NCI-H774 (cell line): ENCODE measurements at regions not wholly inside any gene's neighbourhood (a gene's known extent, or its start where the extent isn't known, plus 50 kb on each side); places are given as distances from the start of the nearest gene placed in this dataset.
"Not testable (repeated sequence)": the region's sequence is repeated elsewhere in the genome, so short reads cannot be mapped to it uniquely, and the experiment has no call there.

Experiments
- DNase-seq: peaks from one replicate; lab custom pipeline; 2025; lab: John Stamatoyannopoulos, UW

- DNase-seq = no peak
Measured at GRCh38 chr13:73336773-73337172, 278.0 kb downstream of the KLF5 start.

- no peak for DNase-seq
Measured at GRCh38 chr13:73335944-73336343, 277.1 kb downstream of the KLF5 start.

GRCh38 chr13:73335210-73335609 lies 276.4 kb downstream of the KLF5 start:
- no peak for DNase-seq

GRCh38 chr13:73334445-73334844 lies 275.6 kb downstream of the KLF5 start:
- DNase-seq = no peak

GRCh38 chr13:73331556-73331955 lies 272.8 kb downstream of the KLF5 start:
- DNase-seq = no peak

DNA sequence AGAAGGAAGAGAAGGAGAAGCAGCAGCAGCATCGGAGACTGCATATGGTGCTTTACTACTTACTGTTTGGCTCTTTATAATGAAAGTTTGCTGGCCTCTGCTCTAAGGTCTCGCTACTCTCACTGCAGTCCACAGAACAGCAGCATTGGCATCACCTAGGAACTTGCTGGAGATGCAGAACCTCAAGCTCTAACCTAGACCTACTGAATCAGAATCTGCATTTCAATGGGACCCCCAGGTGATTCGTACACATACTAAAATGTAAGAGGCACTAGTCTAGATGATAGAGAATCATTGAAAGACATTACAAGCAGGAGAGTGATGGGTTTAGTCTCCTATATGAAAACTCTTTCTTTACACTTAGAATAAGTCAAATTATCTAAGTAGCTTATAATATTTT lies 270.6 kb downstream of the KLF5 start:
- no peak for DNase-seq

DNA sequence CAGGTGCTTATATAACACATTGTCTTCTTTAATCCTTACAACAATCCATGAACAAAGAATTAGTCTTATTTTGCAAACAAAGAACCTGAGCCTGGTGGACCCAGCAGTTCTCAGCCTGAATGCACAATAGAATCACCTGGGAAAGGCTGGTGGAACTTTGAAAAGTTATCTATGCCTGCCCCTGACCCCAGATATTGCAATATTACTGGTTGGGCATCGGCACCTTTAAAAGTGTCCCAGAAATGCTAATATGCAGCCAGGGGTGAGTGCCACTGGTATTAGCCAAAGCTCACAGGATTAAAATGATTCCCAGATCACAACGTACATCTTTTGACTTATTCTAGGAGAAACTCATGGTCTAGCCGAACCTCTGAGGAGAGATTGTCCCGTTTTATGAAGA lies 268.8 kb downstream of the KLF5 start:
- no peak for DNase-seq

DNA sequence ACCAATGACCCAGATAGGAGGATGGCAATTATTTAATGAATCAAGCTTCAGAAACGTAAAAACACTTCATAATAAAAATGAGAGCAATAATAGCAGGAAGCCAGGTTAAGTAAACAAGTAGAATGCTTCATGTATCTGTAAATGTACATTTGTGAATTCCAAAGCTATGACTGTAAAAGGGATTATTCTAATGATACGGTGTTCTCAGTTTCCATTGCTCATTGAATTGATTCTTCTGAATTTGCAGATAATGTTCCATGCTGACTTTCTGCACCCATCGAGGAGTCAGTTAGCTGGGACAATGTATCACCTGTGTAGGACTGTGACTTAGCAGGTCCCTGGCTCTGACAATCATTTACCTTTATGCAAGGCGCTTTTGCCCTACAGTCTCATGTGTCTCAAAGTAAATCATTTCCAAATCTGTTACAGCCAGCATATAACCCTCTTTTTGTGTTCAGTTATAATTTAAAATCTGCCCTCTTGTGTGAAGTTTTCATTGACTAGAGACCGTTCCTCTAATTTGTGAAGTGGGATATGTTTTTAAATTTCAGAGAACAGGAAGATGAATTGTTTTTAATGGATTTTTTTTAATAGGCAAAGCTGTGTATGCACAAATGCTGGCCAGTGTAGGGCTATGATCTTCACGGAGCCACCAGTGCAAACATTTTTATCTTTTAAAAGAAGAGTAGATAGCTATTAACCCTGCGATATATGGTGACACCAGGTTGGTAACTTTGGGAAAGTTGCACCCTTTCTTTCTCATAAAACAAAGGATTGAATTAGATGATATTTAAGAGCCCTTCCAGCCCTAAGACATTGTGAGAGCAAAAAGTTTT lies 267.1 kb downstream of the KLF5 start:
- DNase-seq = no peak

GRCh38 chr13:73324842-73325722 lies 266.3 kb downstream of the KLF5 start:
- DNase-seq = no peak

DNA sequence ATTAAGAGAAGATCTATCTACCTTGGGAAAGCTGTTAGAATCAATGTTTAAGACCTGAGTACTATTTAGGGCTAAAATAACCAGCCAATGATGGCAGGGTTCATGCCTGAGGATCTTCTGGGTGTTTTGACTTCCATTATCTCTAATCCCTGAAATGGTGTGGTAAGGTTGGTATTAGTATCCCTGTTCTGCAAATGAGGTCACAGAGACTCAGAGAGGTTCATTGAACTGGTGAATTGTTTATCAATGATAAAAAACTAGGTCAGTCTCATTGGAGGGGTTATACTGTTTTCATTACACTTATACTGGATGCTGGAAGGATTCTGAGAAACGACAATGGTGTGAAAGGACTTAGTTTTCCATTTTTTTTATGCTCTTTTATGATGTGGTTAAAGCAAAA lies 264.8 kb downstream of the KLF5 start:
- no peak for DNase-seq

DNA sequence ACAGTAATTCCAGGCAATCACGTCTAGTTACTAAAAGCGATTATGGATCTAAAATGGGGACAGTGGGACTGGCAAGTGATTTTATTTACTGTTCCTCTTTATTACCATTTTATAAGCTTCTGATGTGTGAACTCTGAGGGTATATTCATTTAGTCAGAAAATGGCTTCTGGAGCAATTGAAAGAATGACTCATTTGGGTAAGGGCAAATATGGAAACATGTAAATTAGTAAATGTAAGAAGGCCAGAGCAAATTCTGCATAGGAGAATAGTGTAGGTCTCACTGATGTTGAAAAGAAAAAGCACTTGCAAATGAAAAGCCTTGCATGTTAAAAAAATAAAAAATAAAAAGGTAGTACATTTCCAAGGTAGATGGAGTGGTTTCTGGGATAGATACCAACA lies 262.2 kb downstream of the KLF5 start:
- no peak for DNase-seq

GRCh38 chr13:73317140-73317539 lies 258.3 kb downstream of the KLF5 start:
- no peak for DNase-seq

DNA sequence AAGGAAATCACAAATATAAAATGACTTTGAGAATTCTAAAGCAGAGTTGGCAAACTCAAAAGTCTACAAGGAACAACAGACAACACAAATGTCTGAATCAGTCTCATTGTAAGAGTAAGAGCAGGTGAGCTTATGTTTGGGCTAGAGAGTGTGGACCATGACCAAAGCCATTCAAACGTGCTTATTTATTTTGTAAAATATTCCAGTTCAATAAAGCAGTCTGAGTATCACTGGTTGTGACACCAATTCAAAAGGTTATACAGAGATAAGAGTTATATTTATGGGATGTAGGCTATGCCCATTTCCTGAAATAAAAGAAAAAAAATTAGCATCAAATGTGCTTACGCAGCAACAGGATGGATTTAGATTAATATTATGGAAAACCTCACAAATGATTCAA lies 251.6 kb downstream of the KLF5 start:
- no peak for DNase-seq

GRCh38 chr13:73307481-73307880 lies 248.7 kb downstream of the KLF5 start:
- DNase-seq = no peak

DNA sequence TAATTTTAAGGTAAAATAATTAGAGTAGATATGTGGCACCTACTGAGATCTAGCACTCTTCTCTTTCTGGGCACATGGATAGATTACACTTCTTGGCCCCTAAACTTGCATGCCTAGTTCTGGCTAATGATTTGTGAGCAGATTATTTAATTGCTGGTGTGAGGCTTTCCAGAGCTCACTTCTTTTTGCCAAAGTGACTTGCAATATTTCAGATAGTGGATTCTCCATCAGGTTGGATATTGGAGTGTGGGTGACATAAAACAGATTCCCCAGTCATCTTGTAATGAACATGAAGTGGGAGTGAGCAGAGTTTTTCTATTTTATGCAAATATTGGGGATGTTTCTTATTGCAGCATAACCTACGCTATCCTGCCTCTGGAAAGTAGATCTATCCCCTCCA lies 247.9 kb downstream of the KLF5 start:
- no peak for DNase-seq

- DNase-seq = no peak
Measured at GRCh38 chr13:73304442-73304841, 245.6 kb downstream of the KLF5 start.

GRCh38 chr13:73303851-73304250 lies 245.0 kb downstream of the KLF5 start:
- no peak for DNase-seq

DNA sequence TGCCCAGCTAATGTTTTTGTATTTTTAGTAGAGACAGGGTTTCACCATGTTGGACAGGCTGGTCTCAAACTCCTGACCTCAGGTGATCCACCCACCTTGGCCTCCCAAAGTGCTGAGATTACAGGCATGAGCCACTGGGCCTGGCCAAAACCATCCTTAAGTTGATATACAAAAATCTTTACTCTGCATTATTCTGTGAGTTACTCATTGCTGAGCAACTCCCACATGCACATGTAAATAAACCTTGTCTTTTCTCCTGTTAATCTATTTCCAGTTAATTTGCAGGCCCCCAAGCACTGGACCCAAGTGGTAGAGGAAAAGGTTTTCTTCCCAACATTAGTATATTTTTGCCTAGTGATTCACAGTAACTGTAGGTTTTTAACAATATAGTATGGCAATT lies 242.8 kb downstream of the KLF5 start:
- not testable (repeated sequence) for DNase-seq

DNA sequence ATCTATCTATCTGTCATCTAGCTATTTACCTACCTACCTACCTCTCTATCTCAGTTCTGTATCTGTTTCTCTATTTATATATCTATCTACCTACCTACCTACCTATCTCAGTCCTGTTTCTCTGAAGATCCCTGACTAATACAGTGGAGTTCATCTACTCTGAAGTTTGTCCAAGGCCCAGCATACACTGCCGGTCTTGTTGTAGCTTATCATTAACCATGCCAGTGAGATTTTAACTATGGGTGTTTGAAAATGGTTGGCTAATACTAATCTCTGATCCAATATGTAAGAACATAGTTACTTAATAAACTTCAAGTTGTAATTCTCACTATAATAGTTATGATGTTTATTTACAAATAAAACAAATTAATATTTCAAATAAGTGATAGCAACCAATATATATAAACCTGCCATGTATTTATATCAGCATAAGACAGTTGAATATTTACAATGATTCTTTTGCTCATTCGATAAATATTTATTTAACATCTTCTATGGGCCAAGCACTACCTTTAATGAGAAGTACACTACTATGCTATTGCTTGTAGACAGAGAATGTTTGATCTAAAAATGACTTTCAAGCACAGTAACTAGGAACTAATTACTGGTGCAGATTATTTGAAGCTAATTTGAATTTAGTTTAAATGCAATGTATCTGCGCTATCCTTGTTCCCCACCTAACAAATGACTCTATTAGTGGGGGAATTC lies 242.1 kb downstream of the KLF5 start:
- DNase-seq = no peak

DNA sequence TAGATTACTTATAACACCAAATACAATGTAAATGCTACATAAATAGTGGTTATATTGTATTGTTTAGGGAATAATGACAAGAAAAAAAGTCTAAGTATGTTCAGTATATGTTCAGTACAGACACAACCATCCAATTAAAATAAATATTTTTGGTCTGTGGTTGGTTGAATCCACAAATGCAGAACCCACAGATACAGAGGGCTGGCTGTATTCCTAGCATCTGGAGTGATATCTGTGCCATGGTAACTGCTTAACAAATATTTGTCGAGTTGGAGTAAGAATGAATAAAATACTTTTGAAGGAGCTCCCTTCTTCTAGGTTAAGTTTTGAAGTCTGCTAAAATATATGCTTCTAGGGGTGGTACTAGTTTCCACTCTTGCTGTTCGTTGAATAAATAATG lies 241.0 kb downstream of the KLF5 start:
- no peak for DNase-seq

- DNase-seq = no peak
Measured at GRCh38 chr13:73293913-73294523, 235.2 kb downstream of the KLF5 start.

DNA sequence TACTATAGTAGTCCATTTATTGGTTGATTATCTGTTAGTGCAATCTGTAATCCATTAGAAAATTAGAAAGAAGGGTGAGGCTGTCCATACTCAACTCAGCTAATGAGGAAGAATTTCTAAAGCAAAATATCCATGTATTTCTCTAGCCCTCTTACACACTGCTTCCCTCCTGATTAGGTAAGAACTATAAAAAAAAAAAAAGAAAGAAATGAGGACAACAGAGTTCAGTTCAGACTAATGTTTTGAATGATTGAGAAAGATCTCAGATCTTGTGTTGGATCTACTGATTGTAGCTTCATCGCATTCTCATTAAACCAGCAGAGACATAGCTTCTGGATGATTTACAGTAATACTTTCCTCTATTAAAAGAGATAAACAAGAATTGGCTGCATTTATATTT lies 233.3 kb downstream of the KLF5 start:
- no peak for DNase-seq
